ENCODE measurements at regions not wholly inside any gene's neighbourhood (a gene's known extent, or its start where the extent isn't known, plus 50 kb on each side); places are given as distances from the start of the nearest gene placed in this dataset.

- TF ChIP-seq REST (IDR thresholded peaks at IDR 0.05) (no peak), ATF3 (IDR thresholded peaks at IDR 0.05) (no peak), SP1 (IDR thresholded peaks at IDR 0.05) (no peak), TAF1 (conservative IDR thresholded peaks at IDR 0.05) (no peak)
- TF ChIP-seq, protein P1, sequence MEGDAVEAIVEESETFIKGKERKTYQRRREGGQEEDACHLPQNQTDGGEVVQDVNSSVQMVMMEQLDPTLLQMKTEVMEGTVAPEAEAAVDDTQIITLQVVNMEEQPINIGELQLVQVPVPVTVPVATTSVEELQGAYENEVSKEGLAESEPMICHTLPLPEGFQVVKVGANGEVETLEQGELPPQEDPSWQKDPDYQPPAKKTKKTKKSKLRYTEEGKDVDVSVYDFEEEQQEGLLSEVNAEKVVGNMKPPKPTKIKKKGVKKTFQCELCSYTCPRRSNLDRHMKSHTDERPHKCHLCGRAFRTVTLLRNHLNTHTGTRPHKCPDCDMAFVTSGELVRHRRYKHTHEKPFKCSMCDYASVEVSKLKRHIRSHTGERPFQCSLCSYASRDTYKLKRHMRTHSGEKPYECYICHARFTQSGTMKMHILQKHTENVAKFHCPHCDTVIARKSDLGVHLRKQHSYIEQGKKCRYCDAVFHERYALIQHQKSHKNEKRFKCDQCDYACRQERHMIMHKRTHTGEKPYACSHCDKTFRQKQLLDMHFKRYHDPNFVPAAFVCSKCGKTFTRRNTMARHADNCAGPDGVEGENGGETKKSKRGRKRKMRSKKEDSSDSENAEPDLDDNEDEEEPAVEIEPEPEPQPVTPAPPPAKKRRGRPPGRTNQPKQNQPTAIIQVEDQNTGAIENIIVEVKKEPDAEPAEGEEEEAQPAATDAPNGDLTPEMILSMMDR (IDR thresholded peaks at IDR 0.05; ENCODE audit: low read depth, low read length, missing input control) = no peak
- TF ChIP-seq, protein P2, sequence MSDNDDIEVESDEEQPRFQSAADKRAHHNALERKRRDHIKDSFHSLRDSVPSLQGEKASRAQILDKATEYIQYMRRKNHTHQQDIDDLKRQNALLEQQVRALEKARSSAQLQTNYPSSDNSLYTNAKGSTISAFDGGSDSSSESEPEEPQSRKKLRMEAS (IDR thresholded peaks at IDR 0.05) = no peak
Observed at GRCh38 chr5:67876371-67876770, 339.2 kb upstream of the PIK3R1 start.

Measured in liver (tissue), 3 donors.